HCT116 (cell line): ENCODE measurements at regions not wholly inside any gene's neighbourhood (a gene's known extent, or its start where the extent isn't known, plus 50 kb on each side); places are given as distances from the start of the nearest gene placed in this dataset.

Source experiments
- ATAC-seq: fragments of 200-7000 bp; cut with Tn5 transposase; 2 replicates; pipeline ENCODE4 v1.9.1; 2020; ENCODE audit warnings: mild to moderate bottlenecking, moderate library complexity
- BruUV-seq: library from RNA; stranded (reverse); fragments of 400-500 nt; replicated peaks from 2 replicates; lab custom pipeline; 2021; lab: Mats Ljungman, UMichigan
- CTCF ChIA-PET: fragments of 300-600 bp; sonication (Branson Sonifier 250); formaldehyde crosslinking; loops from one replicate; lab custom pipeline; 2021; ENCODE audit warnings: antibody characterized with exemption; lab: Charles Lee
- POLR2A ChIA-PET: fragments of 300-600, 350-600 bp; sonication (Branson Sonifier 250); formaldehyde crosslinking; loops from one replicate; lab custom pipeline; 2021; ENCODE audit warnings: antibody characterized with exemption; lab: Charles Lee
- RAD21 ChIA-PET, 2 experiments: fragments of 300-600 bp; sonication (Branson Sonifier 250); formaldehyde crosslinking; loops; one replicate each; lab custom pipeline; 2023; ENCODE audit warnings: low total read pairs in 2 of 2; ENCODE audit not compliant: uncharacterized antibody in 2 of 2, unreplicated experiment in 2 of 2, low non-redundant PET in 1 of 2; lab: Charles Lee
- DNase-seq: peaks from one replicate; pipeline ENCODE4 v3.0.0-alpha.2; 2010; ENCODE audit warnings: low read depth, low spot score
- H2AFZ ChIP-seq: fragments of 200-600 bp; shearing (Covaris generic), sonication (generic); 2 replicates; pipeline ENCODE4 v1.6.1; 2017; ENCODE audit warnings: low read depth, mixed run types, mixed read lengths, antibody characterized with exemption, low read length; ENCODE audit not compliant: poor library complexity, severe bottlenecking
- H3K27ac ChIP-seq: 2 replicates; pipeline ENCODE4 v1.5.1; 2012; ENCODE audit warnings: low read depth, low read length
- H3K27me3 ChIP-seq: fragments of 200-600 bp; sonication (generic); 2 replicates; pipeline ENCODE4 v1.6.1; 2016; ENCODE audit warnings: mixed run types, low read length, mixed read lengths; ENCODE audit not compliant: insufficient read depth
- H3K36me3 ChIP-seq, 2 experiments: fragments of 200-500 bp in 1 of 2; fragments of 200-600 bp in 1 of 2; sonication (Bioruptor generic) in 1 of 2; sonication (generic) in 1 of 2; 2 replicates each; pipeline versions ENCODE4 v1.5.1 to v1.6.1; 2014 to 2016; ENCODE audit warnings: low read length in 2 of 2, inconsistent platforms in 1 of 2, mixed read lengths in 1 of 2, mixed run types in 1 of 2; ENCODE audit not compliant: insufficient read depth in 2 of 2, control insufficient read depth in 1 of 2
- H3K4me1 ChIP-seq, 2 experiments: fragments of 200-600 bp in 1 of 2; sonication (generic) in 1 of 2; 2 replicates each; pipeline versions ENCODE4 v1.5.1 to v1.6.1; 2012 to 2017; ENCODE audit warnings: low read length in 2 of 2, inconsistent platforms in 1 of 2, mild to moderate bottlenecking in 1 of 2, mixed read lengths in 1 of 2, mixed run types in 1 of 2, moderate library complexity in 1 of 2; ENCODE audit not compliant: insufficient read depth in 2 of 2, control insufficient read depth in 1 of 2
- H3K4me2 ChIP-seq: fragments of 200-600 bp; sonication (generic); 2 replicates; pipeline ENCODE4 v1.6.1; 2017; ENCODE audit warnings: mixed run types, low read length, mixed read lengths
- H3K4me3 ChIP-seq, 2 experiments: fragments of 200-600 bp in 1 of 2; sonication (generic) in 1 of 2; replicated peaks in 1 of 2; 2 replicates each; pipeline ENCODE4 v1.5.1; 2011 to 2016; ENCODE audit warnings: low read length in 2 of 2, control low read depth in 1 of 2, low read depth in 1 of 2, mild to moderate bottlenecking in 1 of 2, mixed read lengths in 1 of 2, mixed run types in 1 of 2
- H3K79me2 ChIP-seq: fragments of 200-600 bp; sonication (generic); 2 replicates; pipeline ENCODE4 v1.6.1; 2017; ENCODE audit warnings: mild to moderate bottlenecking, mixed run types, low read length, moderate library complexity, mixed read lengths; ENCODE audit not compliant: insufficient read depth
- H3K9ac ChIP-seq: fragments of 200-600 bp; sonication (generic); 2 replicates; pipeline ENCODE4 v1.6.1; 2016; ENCODE audit warnings: low read length, mixed read lengths
- H3K9me2 ChIP-seq: fragments of 200-600 bp; sonication (generic), shearing (Covaris generic); 2 replicates; pipeline ENCODE4 v1.6.1; 2017; ENCODE audit warnings: mixed run types, mild to moderate bottlenecking, moderate library complexity; ENCODE audit not compliant: insufficient read depth
- H3K9me3 ChIP-seq, 2 experiments: fragments of 200-500 bp in 1 of 2; fragments of 200-600 bp in 1 of 2; sonication (Bioruptor generic) in 1 of 2; sonication (generic) in 1 of 2; 2 replicates each; pipeline ENCODE4 v1.6.1; 2014 to 2017; ENCODE audit warnings: low read length in 2 of 2, mixed read lengths in 2 of 2, inconsistent platforms in 1 of 2, low read depth in 1 of 2, mild to moderate bottlenecking in 1 of 2, mixed run types in 1 of 2, moderate library complexity in 1 of 2; ENCODE audit not compliant: control insufficient read depth in 1 of 2, insufficient read depth in 1 of 2
- H4K20me1 ChIP-seq: fragments of 200-600 bp; sonication (generic), shearing (Covaris generic); 2 replicates; pipeline ENCODE4 v1.6.1; 2017; ENCODE audit warnings: mixed run types, mild to moderate bottlenecking, moderate library complexity; ENCODE audit not compliant: insufficient read depth
- CBX3 ChIP-seq: IDR thresholded peaks from 2 replicates; pipeline ENCODE4 v1.6.1; 2012; ENCODE audit warnings: low read depth
- CEBPB ChIP-seq: IDR thresholded peaks from 2 replicates; pipeline ENCODE4 v1.6.1; 2012; ENCODE audit warnings: low read depth
- CTCF ChIP-seq, 3 experiments: fragments of 200-600 bp in 1 of 3; sonication (generic) in 1 of 3; IDR thresholded peaks in 2 of 3; conservative IDR thresholded peaks in 1 of 3; 2 replicates each; pipeline ENCODE4 v1.5.1; 2012 to 2017; ENCODE audit warnings: low read depth in 2 of 3, low read length in 2 of 3, antibody characterized with exemption in 1 of 3, borderline replicate concordance in 1 of 3, control low read depth in 1 of 3, mild to moderate bottlenecking in 1 of 3, mixed read lengths in 1 of 3, mixed run types in 1 of 3, moderate library complexity in 1 of 3; ENCODE audit not compliant: insufficient read depth in 1 of 3
- ELF1 ChIP-seq: IDR thresholded peaks from 2 replicates; pipeline ENCODE4 v1.6.1; 2012; ENCODE audit warnings: low read depth, borderline replicate concordance
- EZH2 ChIP-seq: fragments of 200-600 bp; sonication (generic); IDR thresholded peaks from 2 replicates; pipeline ENCODE4 v1.6.1; 2017; ENCODE audit warnings: antibody characterized with exemption, mixed run types
- FOSL1 ChIP-seq: IDR thresholded peaks from 2 replicates; pipeline ENCODE4 v1.6.1; 2012; ENCODE audit warnings: low read depth
- JUND ChIP-seq: IDR thresholded peaks from 2 replicates; pipeline ENCODE4 v1.6.1; 2012
- MAX ChIP-seq: IDR thresholded peaks from 2 replicates; pipeline ENCODE4 v1.6.1; 2012
- POLR2A ChIP-seq: IDR thresholded peaks from 2 replicates; pipeline ENCODE4 v1.7.0; 2011; ENCODE audit warnings: borderline replicate concordance; ENCODE audit not compliant: insufficient read depth, insufficient read length; ENCODE audit errors: extremely low read depth
- RAD21 ChIP-seq: IDR thresholded peaks from 2 replicates; pipeline ENCODE4 v1.6.1; 2012; ENCODE audit warnings: low read depth, mild to moderate bottlenecking
- SIN3A ChIP-seq: IDR thresholded peaks from 2 replicates; pipeline ENCODE4 v1.6.1; 2012; ENCODE audit warnings: low read depth
- ZFX ChIP-seq: fragments of 450-650 bp; IDR thresholded peaks from 2 replicates; pipeline ENCODE4 v1.6.1; 2017
- intact Hi-C: fragments of 100-400 bp; cut with micrococcal nuclease; formaldehyde crosslinking; loops from 2 replicates; pipeline ENCODE4 v1.10.0; 2022
- TF ChIP-seq, protein P1 (sequence below): IDR thresholded peaks from 2 replicates; pipeline ENCODE4 v1.6.1; 2012; ENCODE audit warnings: low read depth

DNA sequence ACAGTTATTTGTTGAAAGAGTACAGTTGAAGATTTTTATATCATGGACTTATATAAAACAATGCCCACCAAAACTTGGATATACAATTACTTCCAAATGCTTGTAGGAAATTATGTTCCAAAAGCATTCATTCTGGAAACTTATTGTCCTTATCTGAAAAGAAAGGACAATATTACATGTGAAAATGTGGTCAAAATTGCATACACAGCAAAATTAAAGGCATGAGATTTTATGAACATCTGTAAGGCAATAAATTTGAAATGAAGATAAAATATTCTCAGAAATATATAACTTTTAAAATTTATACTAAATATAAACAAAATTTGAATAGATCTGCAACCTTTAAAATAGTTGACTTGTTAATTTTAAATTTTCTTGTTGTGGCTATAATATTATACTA lies 1173.8 kb downstream of the NLGN4X start:
- no peaks in the 10 kb centered on the region; a peak in 1 of 4 replicates for H3K9me3 ChIP-seq
- no peak overlapping the region for H3K4me3 ChIP-seq
- CTCF ChIA-PET: no interaction called here
- H3K27me3 ChIP-seq: no peaks in the 10 kb centered on the region
- no peaks in the 10 kb centered on the region for H4K20me1 ChIP-seq
- RAD21 ChIA-PET: no interaction called here
- TF ChIP-seq SIN3A: no peak
- TF ChIP-seq JUND: no peak
- TF ChIP-seq POLR2A: no peak
- TF ChIP-seq FOSL1: no peak
- TF ChIP-seq CBX3: no peak
- no peak for TF ChIP-seq ZFX
- TF ChIP-seq RAD21: no peak
- TF ChIP-seq EZH2: no peak
- TF ChIP-seq, protein P1, sequence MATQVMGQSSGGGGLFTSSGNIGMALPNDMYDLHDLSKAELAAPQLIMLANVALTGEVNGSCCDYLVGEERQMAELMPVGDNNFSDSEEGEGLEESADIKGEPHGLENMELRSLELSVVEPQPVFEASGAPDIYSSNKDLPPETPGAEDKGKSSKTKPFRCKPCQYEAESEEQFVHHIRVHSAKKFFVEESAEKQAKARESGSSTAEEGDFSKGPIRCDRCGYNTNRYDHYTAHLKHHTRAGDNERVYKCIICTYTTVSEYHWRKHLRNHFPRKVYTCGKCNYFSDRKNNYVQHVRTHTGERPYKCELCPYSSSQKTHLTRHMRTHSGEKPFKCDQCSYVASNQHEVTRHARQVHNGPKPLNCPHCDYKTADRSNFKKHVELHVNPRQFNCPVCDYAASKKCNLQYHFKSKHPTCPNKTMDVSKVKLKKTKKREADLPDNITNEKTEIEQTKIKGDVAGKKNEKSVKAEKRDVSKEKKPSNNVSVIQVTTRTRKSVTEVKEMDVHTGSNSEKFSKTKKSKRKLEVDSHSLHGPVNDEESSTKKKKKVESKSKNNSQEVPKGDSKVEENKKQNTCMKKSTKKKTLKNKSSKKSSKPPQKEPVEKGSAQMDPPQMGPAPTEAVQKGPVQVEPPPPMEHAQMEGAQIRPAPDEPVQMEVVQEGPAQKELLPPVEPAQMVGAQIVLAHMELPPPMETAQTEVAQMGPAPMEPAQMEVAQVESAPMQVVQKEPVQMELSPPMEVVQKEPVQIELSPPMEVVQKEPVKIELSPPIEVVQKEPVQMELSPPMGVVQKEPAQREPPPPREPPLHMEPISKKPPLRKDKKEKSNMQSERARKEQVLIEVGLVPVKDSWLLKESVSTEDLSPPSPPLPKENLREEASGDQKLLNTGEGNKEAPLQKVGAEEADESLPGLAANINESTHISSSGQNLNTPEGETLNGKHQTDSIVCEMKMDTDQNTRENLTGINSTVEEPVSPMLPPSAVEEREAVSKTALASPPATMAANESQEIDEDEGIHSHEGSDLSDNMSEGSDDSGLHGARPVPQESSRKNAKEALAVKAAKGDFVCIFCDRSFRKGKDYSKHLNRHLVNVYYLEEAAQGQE: no peak
- no peak for TF ChIP-seq MAX
- no peak for TF ChIP-seq ELF1
- no peak for TF ChIP-seq CTCF (IDR thresholded peaks at IDR 0.05 in 2 of 3, conservative IDR thresholded peaks at IDR 0.05 in 1 of 3; ENCODE audit: borderline replicate concordance in 1 of 3, insufficient read depth in 1 of 3, low read depth in 2 of 3, low read length in 2 of 3)
- TF ChIP-seq CEBPB: no peak
- TF ChIP-seq, all 23 proteins: peak for 0
- no TSS peak for BruUV-seq
- POLR2A ChIA-PET: no interaction called here
- no peak overlapping the region for H3K9ac ChIP-seq
- H3K36me3 ChIP-seq: no peaks in the 10 kb centered on the region
- no peak overlapping the region for H2AFZ ChIP-seq
- H3K4me2 ChIP-seq: no peak overlapping the region
- DNase-seq (no peak), ATAC-seq (no peak)
- no peaks in the 10 kb centered on the region for H3K9me2 ChIP-seq
- no peaks in the 10 kb centered on the region for H3K79me2 ChIP-seq
- intact Hi-C loops: no loop called here
- H3K4me1 ChIP-seq: no peaks in the 10 kb centered on the region
- no peak overlapping the region for H3K27ac ChIP-seq
